ENCODE measurements at regions not wholly inside any gene's neighbourhood (a gene's known extent, or its start where the extent isn't known, plus 50 kb on each side); places are given as distances from the start of the nearest gene placed in this dataset.

DNA sequence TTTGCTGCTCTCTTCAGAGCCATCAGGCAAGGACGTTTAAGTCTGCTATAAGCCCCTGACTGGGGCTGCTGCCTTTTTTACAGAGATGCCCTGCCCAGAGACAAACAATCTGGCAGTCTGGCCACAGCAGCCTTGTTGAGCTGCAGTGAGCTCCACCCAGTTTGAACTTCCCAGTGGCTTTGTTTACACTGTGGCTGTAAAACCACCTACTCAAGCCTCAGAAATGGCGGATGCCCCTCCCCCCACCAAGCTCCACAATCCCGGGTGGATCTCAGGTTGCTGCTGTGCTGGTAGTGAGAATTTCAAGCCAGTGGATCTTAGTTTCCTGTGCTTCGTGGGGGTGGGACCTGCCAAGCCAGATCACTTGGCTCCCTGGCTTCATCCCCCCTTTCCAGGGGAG, 59.7 kb upstream of the SNCAIP start:
- Histone ChIP-seq H3K9me3 (ENCODE audit: low read depth, low read length, poor library complexity, severe bottlenecking) (peaks cover 15% of the 10 kb centered on the region), H3K36me3 (ENCODE audit: insufficient read depth, low read length, poor library complexity, severe bottlenecking) (no peaks in the 10 kb centered on the region), H3K4me1 (ENCODE audit: insufficient read depth, low read length, poor library complexity, severe bottlenecking) (no peaks in the 10 kb centered on the region), H3K27ac (ENCODE audit: low read depth, low read length, poor library complexity, severe bottlenecking) (no peak overlapping the region), H3K4me3 (ENCODE audit: low read depth, low read length, poor library complexity, severe bottlenecking) (no peak overlapping the region), H3K27me3 (replicated peaks; ENCODE audit: insufficient read depth, low read depth, low read length, poor library complexity) (no peaks in the 10 kb centered on the region)
- CTCF ChIA-PET = no interaction called here
- intact Hi-C loops (cut with micrococcal nuclease; ENCODE audit: unreplicated experiment) = no loop called here
- BruUV-seq (replicated peaks) = no TSS peak
- TF ChIP-seq, protein P1, sequence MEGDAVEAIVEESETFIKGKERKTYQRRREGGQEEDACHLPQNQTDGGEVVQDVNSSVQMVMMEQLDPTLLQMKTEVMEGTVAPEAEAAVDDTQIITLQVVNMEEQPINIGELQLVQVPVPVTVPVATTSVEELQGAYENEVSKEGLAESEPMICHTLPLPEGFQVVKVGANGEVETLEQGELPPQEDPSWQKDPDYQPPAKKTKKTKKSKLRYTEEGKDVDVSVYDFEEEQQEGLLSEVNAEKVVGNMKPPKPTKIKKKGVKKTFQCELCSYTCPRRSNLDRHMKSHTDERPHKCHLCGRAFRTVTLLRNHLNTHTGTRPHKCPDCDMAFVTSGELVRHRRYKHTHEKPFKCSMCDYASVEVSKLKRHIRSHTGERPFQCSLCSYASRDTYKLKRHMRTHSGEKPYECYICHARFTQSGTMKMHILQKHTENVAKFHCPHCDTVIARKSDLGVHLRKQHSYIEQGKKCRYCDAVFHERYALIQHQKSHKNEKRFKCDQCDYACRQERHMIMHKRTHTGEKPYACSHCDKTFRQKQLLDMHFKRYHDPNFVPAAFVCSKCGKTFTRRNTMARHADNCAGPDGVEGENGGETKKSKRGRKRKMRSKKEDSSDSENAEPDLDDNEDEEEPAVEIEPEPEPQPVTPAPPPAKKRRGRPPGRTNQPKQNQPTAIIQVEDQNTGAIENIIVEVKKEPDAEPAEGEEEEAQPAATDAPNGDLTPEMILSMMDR (conservative IDR thresholded peaks at IDR 0.05; ENCODE audit: low read depth, low read length) = no peak
- TF ChIP-seq EZH2 (IDR thresholded peaks at IDR 0.05; ENCODE audit: borderline replicate concordance, low read depth, low read length, poor library complexity, severe bottlenecking) = no peak
- no peak for DNase-seq (ENCODE audit: low spot score)
- POLR2A ChIA-PET (ENCODE audit: low non-redundant PET) = no interaction called here

DNA sequence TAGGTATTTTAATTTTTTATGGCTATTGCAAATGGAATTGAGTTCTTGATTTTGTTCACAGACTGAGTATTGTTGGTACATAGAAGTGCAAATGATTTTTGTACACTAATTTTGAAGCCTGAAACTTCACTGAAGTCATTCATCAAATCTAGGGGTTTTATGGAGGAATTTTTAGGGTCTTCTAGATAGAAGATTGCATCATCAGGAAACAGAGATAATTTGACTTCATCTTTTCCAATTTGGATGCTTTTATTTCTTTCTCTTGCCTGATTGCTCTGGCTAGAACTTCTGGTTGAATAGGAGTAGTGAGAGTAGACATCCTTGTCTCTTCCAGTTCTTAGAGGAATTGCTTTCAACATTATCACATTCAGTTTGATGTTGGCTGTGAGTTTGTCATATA, 58.2 kb upstream of the SNCAIP start:
- Histone ChIP-seq H3K4me1 (ENCODE audit: insufficient read depth, low read length, poor library complexity, severe bottlenecking) (no peaks in the 10 kb centered on the region), H3K36me3 (ENCODE audit: insufficient read depth, low read length, poor library complexity, severe bottlenecking) (no peaks in the 10 kb centered on the region), H3K27ac (ENCODE audit: low read depth, low read length, poor library complexity, severe bottlenecking) (no peak overlapping the region), H3K9me3 (ENCODE audit: low read depth, low read length, poor library complexity, severe bottlenecking) (peaks cover 20% of the 10 kb centered on the region), H3K4me3 (ENCODE audit: low read depth, low read length, poor library complexity, severe bottlenecking) (no peak overlapping the region), H3K27me3 (replicated peaks; ENCODE audit: insufficient read depth, low read depth, low read length, poor library complexity) (no peaks in the 10 kb centered on the region)
- POLR2A ChIA-PET (ENCODE audit: low non-redundant PET) = no interaction called here
- CTCF ChIA-PET = no interaction called here
- TF ChIP-seq, protein P1 (conservative IDR thresholded peaks at IDR 0.05; ENCODE audit: low read depth, low read length) = no peak
- TF ChIP-seq EZH2 (IDR thresholded peaks at IDR 0.05; ENCODE audit: borderline replicate concordance, low read depth, low read length, poor library complexity, severe bottlenecking) = no peak
- no peak for DNase-seq (ENCODE audit: low spot score)
- intact Hi-C loops (cut with micrococcal nuclease; ENCODE audit: unreplicated experiment) = no loop called here
- BruUV-seq (replicated peaks) = no TSS peak

DNA sequence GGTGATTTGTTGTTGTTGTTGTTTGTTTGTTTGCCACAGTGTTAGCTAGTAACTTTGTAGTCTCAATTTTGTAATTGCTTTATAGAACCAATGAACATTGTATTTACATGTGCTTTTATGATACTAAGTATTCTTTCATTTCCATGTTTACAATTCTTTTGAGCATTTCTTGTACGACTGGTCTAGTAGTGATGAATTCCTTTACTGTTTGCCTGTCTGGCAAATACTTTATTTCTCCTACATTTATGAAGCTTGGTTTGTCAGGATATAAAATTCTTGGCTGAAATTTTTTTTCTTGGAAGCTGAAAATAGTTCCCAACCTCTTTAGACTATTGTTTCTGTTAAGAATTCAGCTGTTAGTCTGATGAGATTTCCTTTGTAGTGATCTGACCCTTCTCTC, 55.6 kb upstream of the SNCAIP start:
- intact Hi-C loops (cut with micrococcal nuclease; ENCODE audit: unreplicated experiment) = no loop called here
- ChIA-PET CTCF (no interaction called here), POLR2A (ENCODE audit: low non-redundant PET) (no interaction called here)
- H3K36me3 ChIP-seq (ENCODE audit: insufficient read depth, low read length, poor library complexity, severe bottlenecking) = no peaks in the 10 kb centered on the region
- peaks cover 20% of the 10 kb centered on the region for H3K9me3 ChIP-seq (ENCODE audit: low read depth, low read length, poor library complexity, severe bottlenecking)
- no peak for DNase-seq (ENCODE audit: low spot score)
- no peaks in the 10 kb centered on the region for H3K27me3 ChIP-seq (replicated peaks; ENCODE audit: insufficient read depth, low read depth, low read length, poor library complexity)
- no peak for TF ChIP-seq EZH2 (IDR thresholded peaks at IDR 0.05; ENCODE audit: borderline replicate concordance, low read depth, low read length, poor library complexity, severe bottlenecking)
- TF ChIP-seq, protein P1 (conservative IDR thresholded peaks at IDR 0.05; ENCODE audit: low read depth, low read length) = no peak
- no peaks in the 10 kb centered on the region for H3K4me1 ChIP-seq (ENCODE audit: insufficient read depth, low read length, poor library complexity, severe bottlenecking)
- BruUV-seq (replicated peaks) = no TSS peak
- no peak overlapping the region for H3K27ac ChIP-seq (ENCODE audit: low read depth, low read length, poor library complexity, severe bottlenecking)
- no peak overlapping the region for H3K4me3 ChIP-seq (ENCODE audit: low read depth, low read length, poor library complexity, severe bottlenecking)

All from A673 (cell line).